ENCODE measurements at regions not wholly inside any gene's neighbourhood (a gene's known extent, or its start where the extent isn't known, plus 50 kb on each side); places are given as distances from the start of the nearest gene placed in this dataset.
"Not testable (repeated sequence)": the region's sequence is repeated elsewhere in the genome, so short reads cannot be mapped to it uniquely, and the experiment has no call there.

- in situ Hi-C loops (cut with MboI); CTCF ChIA-PET; RAD21 ChIA-PET (ENCODE audit: unreplicated experiment); DNase-seq (ENCODE audit: low read depth, low spot score); BruUV-seq (replicated peaks); H3K4me3 ChIP-seq; H3K9me3 ChIP-seq (replicated peaks; ENCODE audit: control insufficient read depth, insufficient read depth, low read length); POLR2A ChIA-PET; FAIRE-seq; H3K27ac ChIP-seq (ENCODE audit: control insufficient read depth, insufficient read depth); intact Hi-C loops (cut with micrococcal nuclease; ENCODE audit: unreplicated experiment); H3K79me2 ChIP-seq (ENCODE audit: control insufficient read depth, insufficient read depth, low read length); ATAC-seq; H4K20me1 ChIP-seq (ENCODE audit: control insufficient read depth, insufficient read depth); H3K36me3 ChIP-seq (ENCODE audit: control insufficient read depth in 2 of 2, insufficient read depth in 2 of 2, low read length in 1 of 2); H3K4me1 ChIP-seq (ENCODE audit: control insufficient read depth, insufficient read depth, low read length); H2AFZ ChIP-seq (ENCODE audit: control insufficient read depth, low read depth, low read length); H3K9ac ChIP-seq (ENCODE audit: control insufficient read depth, insufficient read depth, low read length); SMC1A ChIA-PET (ENCODE audit: uncharacterized antibody, unreplicated experiment); H3K27me3 ChIP-seq (replicated peaks in 1 of 2; ENCODE audit: control insufficient read depth in 2 of 2, insufficient read depth in 2 of 2, low read length in 1 of 2); H3K4me2 ChIP-seq (ENCODE audit: control insufficient read depth, insufficient read depth): not testable (repeated sequence)
- 64% methylated on average over 13 of the region's 20 CpGs for WGBS (ENCODE audit: insufficient coverage, insufficient replicate concordance, low lambda C conversion rate, missing lambda C conversion rate)
Observed at GRCh38 chr9:65566018-65566417, 109.7 kb upstream of the ZNG1E start.

GRCh38 chr9:65519018-65519417 lies 156.7 kb upstream of the ZNG1E start:
- intact Hi-C loops (cut with micrococcal nuclease; ENCODE audit: unreplicated experiment); CTCF ChIA-PET; BruUV-seq (replicated peaks); H3K79me2 ChIP-seq (ENCODE audit: control insufficient read depth, insufficient read depth, low read length); H3K9me3 ChIP-seq (replicated peaks; ENCODE audit: control insufficient read depth, insufficient read depth, low read length); in situ Hi-C loops (cut with MboI); H4K20me1 ChIP-seq (ENCODE audit: control insufficient read depth, insufficient read depth); H3K4me2 ChIP-seq (ENCODE audit: control insufficient read depth, insufficient read depth); DNase-seq (ENCODE audit: low read depth, low spot score); ATAC-seq; H3K4me1 ChIP-seq (ENCODE audit: control insufficient read depth, insufficient read depth, low read length); H3K27ac ChIP-seq (ENCODE audit: control insufficient read depth, insufficient read depth); POLR2A ChIA-PET; H3K27me3 ChIP-seq (replicated peaks in 1 of 2; ENCODE audit: control insufficient read depth in 2 of 2, insufficient read depth in 2 of 2, low read length in 1 of 2); H3K9ac ChIP-seq (ENCODE audit: control insufficient read depth, insufficient read depth, low read length); H2AFZ ChIP-seq (ENCODE audit: control insufficient read depth, low read depth, low read length); H3K4me3 ChIP-seq; SMC1A ChIA-PET (ENCODE audit: uncharacterized antibody, unreplicated experiment); FAIRE-seq; H3K36me3 ChIP-seq (ENCODE audit: control insufficient read depth in 2 of 2, insufficient read depth in 2 of 2, low read length in 1 of 2); RAD21 ChIA-PET (ENCODE audit: unreplicated experiment): not testable (repeated sequence)
- whole genome bisulfite sequencing (ENCODE audit: insufficient coverage, insufficient replicate concordance, low lambda C conversion rate, missing lambda C conversion rate): 38% methylated on average over 6 of the region's 15 CpGs

GRCh38 chr9:65514465-65514864 lies 161.3 kb upstream of the ZNG1E start:
- POLR2A ChIA-PET: interaction anchor here (0.7 kb wide), 1 partner anchor 1612 kb away, joined by 3 read pairs; no protein-coding TSS in a partner anchor
- 78% methylated on average over 12 of the region's 12 CpGs for WGBS (ENCODE audit: insufficient coverage, insufficient replicate concordance, low lambda C conversion rate, missing lambda C conversion rate)
- CTCF ChIA-PET: not testable (repeated sequence)

GRCh38 chr9:65507897-65508296 lies 167.8 kb upstream of the ZNG1E start:
- BruUV-seq (replicated peaks); H3K36me3 ChIP-seq (ENCODE audit: control insufficient read depth in 2 of 2, insufficient read depth in 2 of 2, low read length in 1 of 2); H3K4me2 ChIP-seq (ENCODE audit: control insufficient read depth, insufficient read depth); H3K4me3 ChIP-seq; DNase-seq (ENCODE audit: low read depth, low spot score); H3K27me3 ChIP-seq (replicated peaks in 1 of 2; ENCODE audit: control insufficient read depth in 2 of 2, insufficient read depth in 2 of 2, low read length in 1 of 2); H3K9ac ChIP-seq (ENCODE audit: control insufficient read depth, insufficient read depth, low read length); H2AFZ ChIP-seq (ENCODE audit: control insufficient read depth, low read depth, low read length); FAIRE-seq; in situ Hi-C loops (cut with MboI); H4K20me1 ChIP-seq (ENCODE audit: control insufficient read depth, insufficient read depth); POLR2A ChIA-PET; intact Hi-C loops (cut with micrococcal nuclease; ENCODE audit: unreplicated experiment); H3K9me3 ChIP-seq (replicated peaks; ENCODE audit: control insufficient read depth, insufficient read depth, low read length); RAD21 ChIA-PET (ENCODE audit: unreplicated experiment); CTCF ChIA-PET; ATAC-seq; H3K4me1 ChIP-seq (ENCODE audit: control insufficient read depth, insufficient read depth, low read length); SMC1A ChIA-PET (ENCODE audit: uncharacterized antibody, unreplicated experiment); H3K27ac ChIP-seq (ENCODE audit: control insufficient read depth, insufficient read depth); H3K79me2 ChIP-seq (ENCODE audit: control insufficient read depth, insufficient read depth, low read length): not testable (repeated sequence)

More at GRCh38 chr9:65514465-65514864, 161.3 kb upstream of the ZNG1E start:
- H3K27me3 ChIP-seq (replicated peaks in 1 of 2; ENCODE audit: control insufficient read depth in 2 of 2, insufficient read depth in 2 of 2, low read length in 1 of 2); H3K4me2 ChIP-seq (ENCODE audit: control insufficient read depth, insufficient read depth); H3K9ac ChIP-seq (ENCODE audit: control insufficient read depth, insufficient read depth, low read length); H3K9me3 ChIP-seq (replicated peaks; ENCODE audit: control insufficient read depth, insufficient read depth, low read length); H3K4me3 ChIP-seq; H3K36me3 ChIP-seq (ENCODE audit: control insufficient read depth in 2 of 2, insufficient read depth in 2 of 2, low read length in 1 of 2); DNase-seq (ENCODE audit: low read depth, low spot score); H3K4me1 ChIP-seq (ENCODE audit: control insufficient read depth, insufficient read depth, low read length); ATAC-seq; H3K79me2 ChIP-seq (ENCODE audit: control insufficient read depth, insufficient read depth, low read length); in situ Hi-C loops (cut with MboI); BruUV-seq (replicated peaks); RAD21 ChIA-PET (ENCODE audit: unreplicated experiment); FAIRE-seq; SMC1A ChIA-PET (ENCODE audit: uncharacterized antibody, unreplicated experiment); H4K20me1 ChIP-seq (ENCODE audit: control insufficient read depth, insufficient read depth); H3K27ac ChIP-seq (ENCODE audit: control insufficient read depth, insufficient read depth); H2AFZ ChIP-seq (ENCODE audit: control insufficient read depth, low read depth, low read length); intact Hi-C loops (cut with micrococcal nuclease; ENCODE audit: unreplicated experiment): not testable (repeated sequence)

Measured in GM12878 (cell line).